Erythroblast (primary cell): ENCODE measurements at regions not wholly inside any gene's neighbourhood (a gene's known extent, or its start where the extent isn't known, plus 50 kb on each side); places are given as distances from the start of the nearest gene placed in this dataset.

Experiments
- GATA1 ChIP-seq: IDR thresholded peaks from 2 replicates; pipeline ENCODE4 v1.6.1; 2011; ENCODE audit warnings: low read depth, mild to moderate bottlenecking, control low read depth, low read length, moderate library complexity
- POLR2A ChIP-seq: IDR thresholded peaks from 2 replicates; pipeline ENCODE4 v1.6.1; 2011; ENCODE audit warnings: mild to moderate bottlenecking, low read length

- TF ChIP-seq POLR2A (no peak), GATA1 (no peak)
These were observed 144.0 kb upstream of the ATP10A start for GRCh38 chr15:26007151-26007550.
